ENCODE measurements at regions not wholly inside any gene's neighbourhood (a gene's known extent, or its start where the extent isn't known, plus 50 kb on each side); places are given as distances from the start of the nearest gene placed in this dataset.

DNA sequence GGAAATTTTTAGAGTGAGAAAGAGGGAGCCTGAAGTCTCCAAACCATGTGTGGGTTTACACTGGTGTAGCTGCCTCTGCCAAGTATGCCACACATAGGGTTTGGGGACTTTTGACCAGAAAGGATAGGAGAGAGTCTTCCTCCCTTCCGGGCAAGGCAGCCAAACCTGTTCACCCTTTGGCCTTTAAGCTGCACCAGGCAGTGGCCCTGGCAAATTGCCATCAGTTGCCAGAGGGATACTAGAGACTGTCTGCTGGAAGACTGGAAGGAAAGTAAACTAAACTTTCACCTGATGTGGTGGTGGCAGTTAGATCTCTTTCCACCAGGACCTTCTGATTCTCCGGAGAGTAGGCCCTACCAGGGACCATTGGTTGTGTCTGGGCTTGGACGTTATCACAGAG lies 1263.2 kb downstream of the FAM181B start:
- DNase-seq (ENCODE audit: low read depth in 2 of 2, low spot score in 1 of 2) = no peak

- no peak for DNase-seq (ENCODE audit: low read depth in 2 of 2, low spot score in 1 of 2)
Measured at GRCh38 chr11:81459766-81460306, 1273.8 kb downstream of the FAM181B start.

GRCh38 chr11:81449588-81450156 lies 1284.0 kb downstream of the FAM181B start:
- no peak for DNase-seq (ENCODE audit: low read depth in 2 of 2, low spot score in 1 of 2)

- no peak for DNase-seq (ENCODE audit: low read depth in 2 of 2, low spot score in 1 of 2)
Measured at GRCh38 chr11:81444297-81444696, 1289.4 kb downstream of the FAM181B start.

DNA sequence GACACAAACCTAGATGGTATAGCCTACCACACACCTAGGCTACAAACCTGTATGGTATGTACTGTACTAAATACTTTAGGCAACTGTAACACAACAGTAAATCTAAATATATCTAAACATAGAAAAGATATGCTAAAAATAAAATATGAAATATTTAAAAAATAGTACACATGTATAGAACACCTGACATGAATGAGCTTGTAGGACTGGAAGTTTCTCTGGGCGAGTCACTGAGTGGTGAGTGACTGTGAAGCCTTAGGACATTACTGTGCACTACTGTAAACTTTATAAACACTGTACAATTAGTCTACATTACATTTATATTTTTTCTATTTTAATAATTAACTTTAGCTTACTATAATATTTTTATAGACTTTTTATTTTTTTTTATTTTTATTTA lies 1301.3 kb downstream of the FAM181B start:
- no peak for DNase-seq (ENCODE audit: low read depth in 2 of 2, low spot score in 1 of 2)

- DNase-seq (ENCODE audit: low read depth in 2 of 2, low spot score in 1 of 2) = no peak
Measured at GRCh38 chr11:81424822-81425221, 1308.8 kb downstream of the FAM181B start.

DNA sequence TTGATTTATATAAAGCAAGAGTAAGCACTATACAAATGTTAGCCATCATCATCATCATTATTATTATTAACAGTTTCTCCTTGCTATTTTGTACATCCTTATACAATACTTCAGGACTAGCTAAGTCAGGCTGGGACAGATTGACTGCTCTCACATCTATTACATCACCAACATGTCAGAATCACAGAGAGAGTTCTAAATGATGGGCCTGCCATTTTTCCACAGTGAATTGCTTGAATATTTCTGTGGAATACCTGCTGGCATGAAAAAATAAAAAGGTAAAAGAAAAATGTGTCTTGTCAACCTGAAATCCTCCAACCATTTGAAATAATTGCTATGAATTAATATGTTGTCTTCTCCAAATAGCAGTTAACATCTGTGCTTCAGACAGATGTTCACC lies 1311.3 kb downstream of the FAM181B start:
- no peak for DNase-seq (ENCODE audit: low read depth in 2 of 2, low spot score in 1 of 2)

DNA sequence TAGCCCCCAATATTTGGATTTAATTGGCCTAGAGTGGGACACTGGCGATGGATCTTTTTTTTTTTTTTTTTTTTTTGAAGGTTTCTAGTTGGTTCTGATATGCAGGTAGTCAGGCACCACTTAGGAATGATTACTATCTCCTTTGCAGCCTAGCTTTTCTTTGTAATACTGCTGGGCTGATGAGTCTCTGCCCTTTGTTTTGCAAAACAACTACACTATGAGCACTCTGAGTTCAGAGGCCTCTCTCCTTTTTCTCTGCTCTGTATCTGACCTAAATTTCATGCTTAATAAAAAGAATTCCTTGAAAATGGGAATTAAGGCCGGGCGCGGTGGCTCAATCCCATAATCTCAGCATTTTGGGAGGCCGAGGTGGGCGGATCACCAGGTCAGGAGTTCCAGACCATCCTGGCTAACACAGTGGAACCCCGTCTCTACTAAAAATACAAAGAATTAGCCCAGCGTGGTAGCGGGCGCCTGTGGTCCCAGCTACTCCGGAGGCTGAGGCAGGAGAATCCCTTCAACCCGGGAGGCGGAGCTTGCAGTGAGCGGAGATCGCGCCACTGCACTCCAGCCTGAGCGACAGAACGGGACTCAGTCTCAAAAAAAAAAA lies 1312.3 kb downstream of the FAM181B start:
- no peak for DNase-seq (ENCODE audit: low read depth in 2 of 2, low spot score in 1 of 2)

DNA sequence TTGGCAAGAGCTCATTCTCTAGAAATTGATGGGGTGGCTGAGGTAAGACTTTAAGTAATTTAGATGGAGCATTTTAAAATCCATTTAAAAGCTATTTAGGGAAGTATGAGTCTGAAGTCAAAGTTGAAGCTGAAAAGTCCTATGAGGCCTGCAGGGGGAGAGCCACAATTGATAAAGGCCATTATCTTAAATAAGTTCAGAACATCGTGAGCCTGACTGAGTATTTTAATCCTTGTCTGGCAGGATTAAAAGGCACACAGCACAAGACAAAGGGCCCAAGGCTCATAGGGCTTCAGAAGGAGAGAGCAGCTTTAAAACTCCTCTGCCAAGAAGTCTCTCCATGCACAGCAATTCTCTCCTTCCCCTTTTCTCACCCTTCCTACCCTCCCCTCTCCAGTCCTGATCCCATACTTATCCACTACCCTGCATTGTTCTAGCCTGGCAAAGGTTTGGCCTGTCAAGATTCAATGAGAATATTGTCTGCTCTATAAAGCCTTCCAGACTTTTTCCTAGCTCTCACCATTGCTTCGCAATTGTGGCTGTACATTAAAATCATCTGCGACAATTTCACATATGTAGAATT lies 1312.9 kb downstream of the FAM181B start:
- DNase-seq (ENCODE audit: low read depth in 2 of 2, low spot score in 1 of 2) = no peak

DNA sequence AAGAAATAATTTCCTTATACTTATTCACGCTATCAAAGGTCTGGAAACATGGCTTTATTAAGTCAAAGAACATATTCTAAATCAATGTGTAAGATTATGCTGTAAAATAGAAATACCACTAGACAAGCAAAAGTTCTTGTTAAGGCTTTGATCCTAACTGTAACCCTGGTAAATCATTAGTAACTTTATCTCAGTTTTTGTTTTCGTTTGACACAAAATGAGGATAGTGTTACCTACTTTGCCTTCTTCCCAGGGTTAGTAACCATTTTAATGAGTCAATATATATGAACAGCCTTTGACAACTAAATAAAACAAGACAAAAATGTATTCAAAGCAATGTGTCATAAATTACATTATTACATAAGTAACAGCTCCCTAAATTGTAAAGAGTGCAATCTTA lies 1336.3 kb downstream of the FAM181B start:
- DNase-seq (ENCODE audit: low read depth in 2 of 2, low spot score in 1 of 2) = no peak

DNA sequence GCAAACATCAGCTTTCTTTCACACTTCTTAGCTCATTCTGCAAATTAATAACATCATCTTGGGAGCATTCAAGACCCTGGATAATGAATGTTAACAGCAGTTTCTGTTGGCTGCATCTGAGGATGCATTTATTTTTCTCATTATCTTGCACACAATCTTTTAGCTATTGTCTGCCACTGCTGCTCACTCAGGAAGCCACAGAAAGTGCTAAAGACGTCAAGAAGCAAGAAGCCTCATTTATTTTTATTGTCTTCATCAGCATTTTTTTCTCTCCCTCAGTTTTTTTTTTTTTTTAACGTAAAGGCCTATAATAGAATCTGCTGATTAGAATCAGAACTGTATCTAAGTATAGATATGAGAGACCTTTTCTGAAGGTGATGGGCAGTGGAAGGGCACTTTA lies 1339.4 kb downstream of the FAM181B start:
- no peak for DNase-seq (ENCODE audit: low read depth in 2 of 2, low spot score in 1 of 2)

DNA sequence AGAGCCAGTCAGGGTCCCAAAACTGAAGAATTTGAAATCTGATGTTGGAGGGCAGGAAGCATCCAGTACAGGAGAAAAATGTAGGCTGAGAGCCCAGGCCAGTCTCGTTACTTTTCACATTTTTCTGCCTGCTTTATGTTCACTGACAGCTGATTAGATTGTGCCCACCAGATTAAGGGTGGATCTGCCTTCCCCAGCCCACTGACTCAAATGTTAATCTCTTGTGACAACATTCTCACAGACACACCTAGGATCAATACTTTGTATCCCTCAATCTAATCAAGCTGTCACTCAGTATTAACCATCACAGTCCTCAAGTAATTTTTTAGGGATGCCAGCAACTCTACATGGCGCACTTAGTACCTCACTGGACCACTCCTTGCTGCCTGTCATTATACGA lies 1345.3 kb downstream of the FAM181B start:
- DNase-seq (ENCODE audit: low read depth in 2 of 2, low spot score in 1 of 2) = no peak

DNA sequence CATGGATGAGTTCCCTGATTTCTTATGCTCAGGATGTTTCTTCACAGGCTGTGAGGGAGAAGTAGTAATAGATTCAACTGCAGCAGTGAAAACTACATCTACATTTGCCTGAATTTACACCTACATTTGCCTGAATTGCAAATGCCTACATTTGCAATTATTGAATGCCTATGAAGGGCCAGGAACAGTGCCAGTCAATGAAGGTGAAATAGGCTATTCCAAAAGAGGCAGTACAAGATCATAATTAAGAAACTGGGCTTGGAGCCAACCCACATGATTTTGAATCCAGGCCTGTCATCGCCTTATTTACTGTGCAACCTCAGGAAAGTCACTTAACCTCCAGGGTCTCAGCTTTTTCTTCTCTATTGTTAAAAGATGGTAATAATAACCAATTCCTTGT lies 1353.3 kb downstream of the FAM181B start:
- no peak for DNase-seq (ENCODE audit: low read depth in 2 of 2, low spot score in 1 of 2)

- DNase-seq (ENCODE audit: low read depth in 2 of 2, low spot score in 1 of 2) = no peak
Measured at GRCh38 chr11:81377418-81377817, 1356.2 kb downstream of the FAM181B start.

DNA sequence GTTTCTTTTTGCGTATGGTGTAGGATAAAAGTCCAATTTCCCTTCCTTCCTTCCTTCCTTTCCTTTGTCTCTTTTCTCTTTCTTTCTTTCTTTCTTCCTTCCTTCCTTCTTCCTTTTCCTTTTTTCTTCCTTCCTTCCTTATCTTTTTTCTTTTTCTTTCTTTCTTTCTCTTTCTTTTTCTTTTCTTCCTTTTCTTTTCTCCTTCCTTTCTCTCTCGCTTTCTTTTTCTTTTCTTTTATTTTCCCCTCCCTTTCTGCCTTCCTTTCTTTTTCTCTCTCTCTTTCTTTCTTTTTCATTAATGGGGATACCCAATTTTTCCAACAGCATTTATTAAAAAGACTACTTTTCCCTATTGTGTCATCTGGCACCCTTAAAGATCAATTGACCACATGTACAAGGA lies 1359.7 kb downstream of the FAM181B start:
- no peak for DNase-seq (ENCODE audit: low read depth in 2 of 2, low spot score in 1 of 2)

DNA sequence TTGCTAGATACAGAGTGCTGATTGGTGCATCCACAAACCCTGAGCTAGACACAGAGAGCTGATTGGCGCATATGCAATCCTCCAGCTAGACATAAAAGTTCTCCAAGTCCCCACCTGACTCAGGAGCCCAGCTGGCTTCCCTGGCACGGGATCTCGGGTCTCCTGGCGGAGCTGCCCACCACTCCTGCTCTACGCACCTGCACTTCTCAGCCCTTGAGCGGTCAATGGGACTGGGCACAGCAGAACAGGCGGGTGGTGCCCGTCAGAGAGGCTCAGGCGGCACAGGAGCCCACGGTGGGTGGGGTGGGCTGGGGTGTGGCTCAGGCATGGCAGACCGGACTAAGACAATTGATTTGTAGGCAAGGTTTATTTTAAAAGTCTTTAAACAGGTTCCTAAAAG lies 1365.5 kb downstream of the FAM181B start:
- no peak for DNase-seq (ENCODE audit: low read depth in 2 of 2, low spot score in 1 of 2)

GRCh38 chr11:81365496-81365895 lies 1368.2 kb downstream of the FAM181B start:
- no peak for DNase-seq (ENCODE audit: low read depth in 2 of 2, low spot score in 1 of 2)

DNA sequence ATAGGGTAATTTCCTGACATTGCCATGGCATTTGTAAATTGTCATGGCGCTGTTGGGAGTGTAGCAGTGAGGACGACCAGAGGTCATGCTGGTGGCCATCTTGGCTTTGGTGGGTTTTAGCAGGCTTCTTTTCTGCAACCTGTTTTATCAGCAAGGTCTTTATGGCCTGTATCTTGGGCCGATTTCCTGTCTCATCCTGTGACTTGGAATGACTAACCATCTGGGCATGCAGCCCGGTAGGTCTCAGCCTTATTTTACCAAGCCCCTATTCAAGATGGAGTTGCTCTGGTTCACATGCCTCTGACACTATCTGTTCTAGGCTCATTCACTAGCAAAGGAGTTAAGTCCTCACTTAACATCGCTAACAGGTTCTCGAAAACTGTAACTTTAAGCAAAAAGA lies 1374.2 kb downstream of the FAM181B start:
- DNase-seq (ENCODE audit: low read depth in 2 of 2, low spot score in 1 of 2) = no peak

DNA sequence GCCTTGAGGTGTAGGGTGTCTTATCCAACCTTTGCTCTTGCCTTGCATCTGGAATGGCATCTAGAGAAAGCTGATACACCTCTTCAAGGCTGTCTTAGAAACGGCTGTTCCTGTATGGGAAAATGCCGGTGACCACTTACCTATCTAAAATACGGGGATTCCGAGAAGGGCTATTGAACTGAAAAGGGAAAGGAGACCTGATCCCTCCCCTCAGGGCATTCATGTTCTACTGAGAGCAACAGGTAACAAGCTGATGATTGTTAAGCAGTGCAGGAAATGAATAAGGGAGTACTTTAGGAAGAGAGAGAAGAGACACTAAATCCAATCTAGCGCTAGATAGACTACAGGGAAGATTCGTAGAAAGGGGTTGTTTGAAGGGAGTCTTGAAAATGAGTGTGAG lies 1388.1 kb downstream of the FAM181B start:
- no peak for DNase-seq (ENCODE audit: low read depth in 2 of 2, low spot score in 1 of 2)

GRCh38 chr11:81342966-81343365 lies 1390.7 kb downstream of the FAM181B start:
- DNase-seq (ENCODE audit: low read depth in 2 of 2, low spot score in 1 of 2) = no peak

DNA sequence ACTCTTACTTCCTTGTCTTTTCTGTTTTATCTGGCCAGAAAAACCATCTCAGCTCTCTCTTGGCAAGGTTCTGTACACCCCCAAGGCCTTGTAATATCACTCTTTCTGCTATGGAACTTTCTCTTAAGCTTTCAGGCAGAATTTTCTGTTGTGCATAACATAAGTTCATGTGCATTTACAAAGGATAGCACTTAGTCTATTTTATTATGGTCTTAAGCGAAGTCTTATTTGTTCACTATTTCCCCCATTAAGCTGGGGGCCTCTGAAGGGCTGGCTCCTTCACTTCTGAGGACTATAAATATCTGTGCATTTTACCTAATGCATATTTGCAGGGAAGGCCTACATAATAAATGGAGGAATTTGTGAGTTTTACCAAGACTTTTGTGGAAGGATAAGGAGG lies 1393.4 kb downstream of the FAM181B start:
- DNase-seq (ENCODE audit: low read depth in 2 of 2, low spot score in 1 of 2) = no peak

GRCh38 chr11:81339521-81339920 lies 1394.1 kb downstream of the FAM181B start:
- no peak for DNase-seq (ENCODE audit: low read depth in 2 of 2, low spot score in 1 of 2)

- DNase-seq (ENCODE audit: low read depth in 2 of 2, low spot score in 1 of 2) = no peak
Measured at GRCh38 chr11:81337756-81338155, 1395.9 kb downstream of the FAM181B start.

All from stimulated activated CD8-positive, alpha-beta memory T cell treated with anti-CD3 and anti-CD28 coated beads, Interleukin-4, amount 100 ng/mL, for 1 hour (primary cell).